ENCODE measurements at regions not wholly inside any gene's neighbourhood (a gene's known extent, or its start where the extent isn't known, plus 50 kb on each side); places are given as distances from the start of the nearest gene placed in this dataset.

- no peak for DNase-seq
- no peaks in the 10 kb centered on the region for H3K4me1 ChIP-seq (ENCODE audit: control insufficient read depth, insufficient read depth, low read length, poor library complexity, severe bottlenecking)
- H3K27me3 ChIP-seq (ENCODE audit: control insufficient read depth, insufficient read depth, low read length) = no peaks in the 10 kb centered on the region
- peaks cover 2 to 5% of the 10 kb centered on the region in 2 experiments for H3K9me3 ChIP-seq (ENCODE audit: control insufficient read depth in 2 of 2, low read length in 2 of 2)
- no peak overlapping the region for H3K4me3 Mint-ChIP-seq
- ATAC-seq (ENCODE audit: low read depth in 2 of 2) = no peak
- peaks cover 6 to 28% (median 12%) of the 10 kb centered on the region in 7 donors for H3K9me3 Mint-ChIP-seq
- H3K4me1 Mint-ChIP-seq = no peaks in the 10 kb centered on the region
- no peak overlapping the region for H3K4me3 ChIP-seq (ENCODE audit: low read depth, low read length)
- no peaks in the 10 kb centered on the region for H3K27me3 Mint-ChIP-seq
- no peaks in the 10 kb centered on the region for H3K36me3 ChIP-seq (ENCODE audit: control insufficient read depth, insufficient read depth, low read length)
- no peaks in the 10 kb centered on the region for H3K36me3 Mint-ChIP-seq
- no peak overlapping the region for H3K27ac Mint-ChIP-seq
- H3K27ac ChIP-seq (ENCODE audit: insufficient read depth, low read length, poor library complexity, severe bottlenecking) = no peak overlapping the region
Observed at GRCh38 chr18:30828700-30829099, 213.8 kb downstream of the DSC3 start.

DNA sequence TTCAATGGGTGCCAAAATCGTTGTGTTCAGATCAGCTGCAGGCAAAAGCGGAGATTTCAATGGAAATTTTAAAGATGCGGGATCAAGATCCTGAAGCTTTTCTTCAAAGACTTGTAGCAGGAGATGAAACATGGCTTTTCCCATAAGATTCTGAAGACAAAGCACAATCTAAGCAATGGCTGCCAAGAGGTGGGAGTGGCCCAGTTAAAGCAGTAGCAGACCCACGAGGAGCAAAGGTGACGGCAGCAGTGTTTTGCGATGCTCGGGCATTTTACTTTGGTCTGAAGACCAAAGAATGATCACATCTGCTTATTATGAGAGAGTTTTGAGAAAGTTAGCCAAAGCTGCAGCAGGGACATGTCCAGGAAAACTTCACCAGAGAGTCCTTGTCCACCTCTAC lies 222.9 kb downstream of the DSC3 start:
- Histone ChIP-seq H3K36me3 (ENCODE audit: control insufficient read depth, insufficient read depth, low read length) (no peaks in the 10 kb centered on the region), H3K27ac (ENCODE audit: insufficient read depth, low read length, poor library complexity, severe bottlenecking) (no peak overlapping the region), H3K9me3 (ENCODE audit: control insufficient read depth in 2 of 2, low read length in 2 of 2) (peaks cover 0 to 4% of the 10 kb centered on the region in 2 experiments), H3K4me1 (ENCODE audit: control insufficient read depth, insufficient read depth, low read length, poor library complexity, severe bottlenecking) (no peaks in the 10 kb centered on the region), H3K27me3 (ENCODE audit: control insufficient read depth, insufficient read depth, low read length) (no peaks in the 10 kb centered on the region), H3K4me3 (ENCODE audit: low read depth, low read length) (no peak overlapping the region)
- H3K4me1 Mint-ChIP-seq = no peaks in the 10 kb centered on the region
- H3K4me3 Mint-ChIP-seq = no peak overlapping the region
- DNase-seq = no peak
- H3K27me3 Mint-ChIP-seq = no peaks in the 10 kb centered on the region
- no peak overlapping the region for H3K27ac Mint-ChIP-seq
- H3K9me3 Mint-ChIP-seq = peaks cover 3 to 27% (median 11%) of the 10 kb centered on the region in 7 donors
- ATAC-seq (ENCODE audit: low read depth in 2 of 2) = no peak
- no peaks in the 10 kb centered on the region for H3K36me3 Mint-ChIP-seq

GRCh38 chr18:30814446-30814845 lies 228.1 kb downstream of the DSC3 start:
- no peaks in the 10 kb centered on the region for H3K27me3 Mint-ChIP-seq
- no peak overlapping the region for H3K27ac Mint-ChIP-seq
- peaks cover 3 to 28% (median 13%) of the 10 kb centered on the region in 7 donors for H3K9me3 Mint-ChIP-seq
- H3K36me3 Mint-ChIP-seq = no peaks in the 10 kb centered on the region
- Histone ChIP-seq H3K9me3 (ENCODE audit: control insufficient read depth in 2 of 2, low read length in 2 of 2) (peaks cover 0 to 4% of the 10 kb centered on the region in 2 experiments), H3K36me3 (ENCODE audit: control insufficient read depth, insufficient read depth, low read length) (no peaks in the 10 kb centered on the region), H3K4me3 (ENCODE audit: low read depth, low read length) (no peak overlapping the region), H3K27me3 (ENCODE audit: control insufficient read depth, insufficient read depth, low read length) (no peaks in the 10 kb centered on the region), H3K4me1 (ENCODE audit: control insufficient read depth, insufficient read depth, low read length, poor library complexity, severe bottlenecking) (no peaks in the 10 kb centered on the region), H3K27ac (ENCODE audit: insufficient read depth, low read length, poor library complexity, severe bottlenecking) (no peak overlapping the region)
- no peak for DNase-seq
- ATAC-seq (ENCODE audit: low read depth in 2 of 2) = no peak
- no peaks in the 10 kb centered on the region for H3K4me1 Mint-ChIP-seq
- no peak overlapping the region for H3K4me3 Mint-ChIP-seq

- no peaks in the 10 kb centered on the region for H3K4me1 ChIP-seq (ENCODE audit: control insufficient read depth, insufficient read depth, low read length, poor library complexity, severe bottlenecking)
- H3K27ac ChIP-seq (ENCODE audit: insufficient read depth, low read length, poor library complexity, severe bottlenecking) = no peak overlapping the region
- no peak overlapping the region for H3K4me3 Mint-ChIP-seq
- H3K27ac Mint-ChIP-seq = no peak overlapping the region
- no peaks in the 10 kb centered on the region for H3K36me3 ChIP-seq (ENCODE audit: control insufficient read depth, insufficient read depth, low read length)
- H3K9me3 ChIP-seq (ENCODE audit: control insufficient read depth in 2 of 2, low read length in 2 of 2) = no peaks in the 10 kb centered on the region
- H3K27me3 Mint-ChIP-seq = no peaks in the 10 kb centered on the region
- H3K36me3 Mint-ChIP-seq = no peaks in the 10 kb centered on the region
- H3K4me1 Mint-ChIP-seq = no peaks in the 10 kb centered on the region
- DNase-seq = no peak
- no peaks in the 10 kb centered on the region for H3K27me3 ChIP-seq (ENCODE audit: control insufficient read depth, insufficient read depth, low read length)
- no peak overlapping the region for H3K4me3 ChIP-seq (ENCODE audit: low read depth, low read length)
- peaks cover 3 to 26% (median 7%) of the 10 kb centered on the region in 7 donors for H3K9me3 Mint-ChIP-seq
- no peak for ATAC-seq (ENCODE audit: low read depth in 2 of 2)
Observed at GRCh38 chr18:30811580-30811979, 231.0 kb downstream of the DSC3 start.

DNA sequence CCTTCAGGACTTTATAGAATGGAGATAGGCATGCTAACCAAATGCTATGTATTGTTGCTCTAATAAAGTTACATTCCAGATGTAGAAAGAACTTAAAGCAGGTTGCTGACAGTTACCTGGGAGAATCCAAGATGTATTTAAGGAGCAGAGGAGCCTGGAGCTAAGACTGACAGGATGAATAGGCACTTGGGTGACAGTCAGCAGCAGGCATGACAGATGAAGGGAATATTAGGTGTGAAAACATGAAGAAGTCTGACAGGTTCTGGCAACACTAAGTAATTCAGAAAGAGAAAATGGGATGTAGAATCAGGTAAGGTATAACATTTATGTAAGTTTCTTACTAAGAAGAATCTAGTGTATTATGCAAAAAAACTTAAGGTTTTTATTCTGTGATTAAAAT lies 232.0 kb downstream of the DSC3 start:
- ATAC-seq (ENCODE audit: low read depth in 2 of 2) = no peak
- H3K36me3 ChIP-seq (ENCODE audit: control insufficient read depth, insufficient read depth, low read length) = no peaks in the 10 kb centered on the region

DNA sequence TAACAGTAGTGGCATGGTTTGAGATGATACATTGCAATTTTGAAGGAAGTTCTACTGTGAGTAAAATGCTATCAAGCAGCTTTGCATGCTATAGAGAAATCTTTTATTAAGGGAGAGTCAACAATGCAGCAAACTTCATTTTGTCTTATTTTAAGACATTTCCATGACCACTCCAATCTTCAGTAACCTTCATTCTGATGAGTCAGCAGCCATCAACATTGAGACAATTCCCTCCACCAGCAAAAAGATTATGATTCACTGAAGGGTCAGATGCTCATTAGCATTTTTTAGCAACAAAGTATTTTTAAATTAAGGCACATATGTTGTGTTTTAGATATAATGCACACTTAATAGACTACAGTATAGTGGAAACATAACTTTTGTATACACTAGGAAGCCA lies 235.7 kb downstream of the DSC3 start:
- DNase-seq (no peak), ATAC-seq (ENCODE audit: low read depth in 2 of 2) (no peak)
- no peak overlapping the region for H3K4me3 Mint-ChIP-seq
- H3K4me1 Mint-ChIP-seq = no peaks in the 10 kb centered on the region
- H3K9me3 ChIP-seq (ENCODE audit: control insufficient read depth in 2 of 2, low read length in 2 of 2) = no peaks in the 10 kb centered on the region
- peak overlapping the region in 1 of 3 donors; percentile 70 for H3K27ac Mint-ChIP-seq
- H3K27me3 ChIP-seq (ENCODE audit: control insufficient read depth, insufficient read depth, low read length) = no peaks in the 10 kb centered on the region
- H3K36me3 Mint-ChIP-seq = no peaks in the 10 kb centered on the region
- no peaks in the 10 kb centered on the region for H3K4me1 ChIP-seq (ENCODE audit: control insufficient read depth, insufficient read depth, low read length, poor library complexity, severe bottlenecking)
- H3K4me3 ChIP-seq (ENCODE audit: low read depth, low read length) = no peak overlapping the region
- H3K27ac ChIP-seq (ENCODE audit: insufficient read depth, low read length, poor library complexity, severe bottlenecking) = no peak overlapping the region
- no peaks in the 10 kb centered on the region for H3K36me3 ChIP-seq (ENCODE audit: control insufficient read depth, insufficient read depth, low read length)
- no peaks in the 10 kb centered on the region for H3K27me3 Mint-ChIP-seq
- peaks cover 3 to 28% (median 6%) of the 10 kb centered on the region in 7 donors for H3K9me3 Mint-ChIP-seq

More for the DNA sequence above, 232.0 kb downstream of the DSC3 start:
- Mint-ChIP-seq H3K36me3 (no peaks in the 10 kb centered on the region), H3K27me3 (no peaks in the 10 kb centered on the region), H3K4me3 (no peak overlapping the region), H3K9me3 (peaks cover 3 to 27% (median 7%) of the 10 kb centered on the region in 7 donors), H3K27ac (no peak overlapping the region), H3K4me1 (no peaks in the 10 kb centered on the region)
- Histone ChIP-seq H3K27me3 (ENCODE audit: control insufficient read depth, insufficient read depth, low read length) (no peaks in the 10 kb centered on the region), H3K9me3 (ENCODE audit: control insufficient read depth in 2 of 2, low read length in 2 of 2) (no peaks in the 10 kb centered on the region), H3K4me3 (ENCODE audit: low read depth, low read length) (no peak overlapping the region), H3K27ac (ENCODE audit: insufficient read depth, low read length, poor library complexity, severe bottlenecking) (no peak overlapping the region), H3K4me1 (ENCODE audit: control insufficient read depth, insufficient read depth, low read length, poor library complexity, severe bottlenecking) (no peaks in the 10 kb centered on the region)
- DNase-seq = no peak

- no peaks in the 10 kb centered on the region for H3K36me3 ChIP-seq (ENCODE audit: control insufficient read depth, insufficient read depth, low read length)
- H3K27ac Mint-ChIP-seq = no peak overlapping the region
- H3K9me3 Mint-ChIP-seq = peaks cover 0 to 22% (median 7%) of the 10 kb centered on the region in 7 donors
- no peak overlapping the region for H3K27ac ChIP-seq (ENCODE audit: insufficient read depth, low read length, poor library complexity, severe bottlenecking)
- H3K27me3 ChIP-seq (ENCODE audit: control insufficient read depth, insufficient read depth, low read length) = no peaks in the 10 kb centered on the region
- no peaks in the 10 kb centered on the region for H3K4me1 Mint-ChIP-seq
- no peaks in the 10 kb centered on the region for H3K27me3 Mint-ChIP-seq
- H3K4me1 ChIP-seq (ENCODE audit: control insufficient read depth, insufficient read depth, low read length, poor library complexity, severe bottlenecking) = no peaks in the 10 kb centered on the region
- ATAC-seq (ENCODE audit: low read depth in 2 of 2) (no peak), DNase-seq (no peak)
- H3K9me3 ChIP-seq (ENCODE audit: control insufficient read depth in 2 of 2, low read length in 2 of 2) = peaks cover 2 to 6% of the 10 kb centered on the region in 2 experiments
- H3K4me3 Mint-ChIP-seq = no peak overlapping the region
- H3K4me3 ChIP-seq (ENCODE audit: low read depth, low read length) = no peak overlapping the region
- H3K36me3 Mint-ChIP-seq = no peaks in the 10 kb centered on the region
Observed at GRCh38 chr18:30800800-30801199, 241.7 kb downstream of the DSC3 start.

- H3K27me3 ChIP-seq (ENCODE audit: control insufficient read depth, insufficient read depth, low read length) = no peaks in the 10 kb centered on the region
- H3K4me1 Mint-ChIP-seq = no peaks in the 10 kb centered on the region
- H3K27me3 Mint-ChIP-seq = no peaks in the 10 kb centered on the region
- H3K36me3 Mint-ChIP-seq = no peaks in the 10 kb centered on the region
- no peak for DNase-seq
- no peaks in the 10 kb centered on the region for H3K36me3 ChIP-seq (ENCODE audit: control insufficient read depth, insufficient read depth, low read length)
- H3K27ac ChIP-seq (ENCODE audit: insufficient read depth, low read length, poor library complexity, severe bottlenecking) = no peak overlapping the region
- no peak overlapping the region for H3K4me3 ChIP-seq (ENCODE audit: low read depth, low read length)
- no peaks in the 10 kb centered on the region for H3K4me1 ChIP-seq (ENCODE audit: control insufficient read depth, insufficient read depth, low read length, poor library complexity, severe bottlenecking)
- H3K9me3 ChIP-seq (ENCODE audit: control insufficient read depth in 2 of 2, low read length in 2 of 2) = peaks cover 3 to 4% of the 10 kb centered on the region in 2 experiments
- no peak for ATAC-seq (ENCODE audit: low read depth in 2 of 2)
- no peak overlapping the region for H3K4me3 Mint-ChIP-seq
- H3K27ac Mint-ChIP-seq = no peak overlapping the region
- H3K9me3 Mint-ChIP-seq = peaks cover 0 to 36% (median 9%) of the 10 kb centered on the region in 7 donors
Observed at GRCh38 chr18:30792051-30792450, 250.5 kb downstream of the DSC3 start.

Data from CD4-positive, CD25-positive, alpha-beta regulatory T cell (primary cell).